Natural killer cell (primary cell): ENCODE measurements at regions not wholly inside any gene's neighbourhood (a gene's known extent, or its start where the extent isn't known, plus 50 kb on each side); places are given as distances from the start of the nearest gene placed in this dataset.

Source experiments
- ATAC-seq, 3 donors: fragments of 150-1000 bp in 2 of 3; fragments of 200-7000 bp in 1 of 3; cut with Tn5 transposase; 1 replicate in 1 of 3; 2 replicates in 2 of 3; pipeline ENCODE4 v1.10.0; 2021; ENCODE audit warnings: mild to moderate bottlenecking in 2 of 3, moderate library complexity in 2 of 3
- DNase-seq, 2 donors: peaks; one replicate each; pipeline versions ENCODE4 v3.0.0 to v3.0.0-alpha.2; 2013 to 2021; ENCODE audit warnings: mixed read lengths in 1 of 2
- H3K27ac ChIP-seq: one replicate; pipeline ENCODE4 v1.5.1; 2013; ENCODE audit warnings: mild to moderate bottlenecking, low read length
- H3K27me3 ChIP-seq: one replicate; pipeline ENCODE4 v1.6.1; 2013; ENCODE audit warnings: low read length; ENCODE audit not compliant: control insufficient read depth, insufficient read depth
- H3K36me3 ChIP-seq: one replicate; pipeline ENCODE4 v1.6.1; 2013; ENCODE audit warnings: low read length; ENCODE audit not compliant: control insufficient read depth, insufficient read depth
- H3K4me1 ChIP-seq: one replicate; pipeline ENCODE4 v1.6.1; 2013; ENCODE audit warnings: low read length; ENCODE audit not compliant: control insufficient read depth, insufficient read depth
- H3K4me3 ChIP-seq: one replicate; pipeline ENCODE4 v1.5.1; 2013; ENCODE audit warnings: low read length
- H3K9me3 ChIP-seq: one replicate; pipeline ENCODE4 v1.6.1; 2013; ENCODE audit warnings: low read length; ENCODE audit not compliant: control insufficient read depth, insufficient read depth
- H3K27ac Mint-ChIP-seq, 2 donors: one replicate each; pipeline ENCODE4 v1.8.0; 2022; ENCODE audit warnings: mild to moderate bottlenecking in 2 of 2, mixed read lengths in 2 of 2, moderate library complexity in 1 of 2
- H3K27me3 Mint-ChIP-seq, 2 donors: one replicate each; pipeline ENCODE4 v1.8.0; 2022; ENCODE audit warnings: low read depth in 2 of 2, mixed read lengths in 2 of 2
- H3K36me3 Mint-ChIP-seq: one replicate; pipeline ENCODE4 v1.8.0; 2022; ENCODE audit warnings: mixed read lengths
- H3K4me1 Mint-ChIP-seq, 2 donors: one replicate each; pipeline ENCODE4 v1.8.0; 2022; ENCODE audit warnings: mixed read lengths in 2 of 2
- H3K4me3 Mint-ChIP-seq: one replicate; pipeline ENCODE4 v1.8.0; 2022; ENCODE audit warnings: mild to moderate bottlenecking, moderate library complexity, mixed read lengths
- H3K9me3 Mint-ChIP-seq, 2 donors: one replicate each; pipeline ENCODE4 v1.8.0; 2022; ENCODE audit warnings: mixed read lengths in 2 of 2
- WGBS: methylation state at CpG from one replicate; pipeline ENCODE4 v1.1.7; 2013; ENCODE audit warnings: missing lambda C conversion rate; ENCODE audit not compliant: insufficient coverage; 5-methylcytosine and 5-hydroxymethylcytosine counted together
- intact Hi-C: fragments of 100-400 bp; cut with micrococcal nuclease; formaldehyde crosslinking; loops from one replicate; pipeline ENCODE4 v1.14.2; 2022
- TF ChIP-seq, protein P1 (sequence below): fragments of 200-600 bp; IDR thresholded peaks from one replicate; pipeline ENCODE4 v1.8.0; 2022; ENCODE audit warnings: antibody characterized with exemption

GRCh38 chr19:27676334-27676733 lies 1536.6 kb downstream of the UQCRFS1 start:
- no peaks in the 10 kb centered on the region for H3K36me3 ChIP-seq
- H3K36me3 Mint-ChIP-seq = peaks cover 7% of the 10 kb centered on the region
- no peaks in the 10 kb centered on the region for H3K27me3 ChIP-seq
- ATAC-seq (no peak), DNase-seq (no peak)
- intact Hi-C loops = no loop called here
- TF ChIP-seq, protein P1, sequence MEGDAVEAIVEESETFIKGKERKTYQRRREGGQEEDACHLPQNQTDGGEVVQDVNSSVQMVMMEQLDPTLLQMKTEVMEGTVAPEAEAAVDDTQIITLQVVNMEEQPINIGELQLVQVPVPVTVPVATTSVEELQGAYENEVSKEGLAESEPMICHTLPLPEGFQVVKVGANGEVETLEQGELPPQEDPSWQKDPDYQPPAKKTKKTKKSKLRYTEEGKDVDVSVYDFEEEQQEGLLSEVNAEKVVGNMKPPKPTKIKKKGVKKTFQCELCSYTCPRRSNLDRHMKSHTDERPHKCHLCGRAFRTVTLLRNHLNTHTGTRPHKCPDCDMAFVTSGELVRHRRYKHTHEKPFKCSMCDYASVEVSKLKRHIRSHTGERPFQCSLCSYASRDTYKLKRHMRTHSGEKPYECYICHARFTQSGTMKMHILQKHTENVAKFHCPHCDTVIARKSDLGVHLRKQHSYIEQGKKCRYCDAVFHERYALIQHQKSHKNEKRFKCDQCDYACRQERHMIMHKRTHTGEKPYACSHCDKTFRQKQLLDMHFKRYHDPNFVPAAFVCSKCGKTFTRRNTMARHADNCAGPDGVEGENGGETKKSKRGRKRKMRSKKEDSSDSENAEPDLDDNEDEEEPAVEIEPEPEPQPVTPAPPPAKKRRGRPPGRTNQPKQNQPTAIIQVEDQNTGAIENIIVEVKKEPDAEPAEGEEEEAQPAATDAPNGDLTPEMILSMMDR = no peak
- H3K27ac ChIP-seq = no peak overlapping the region
- no peaks in the 10 kb centered on the region for H3K27me3 Mint-ChIP-seq
- H3K4me3 Mint-ChIP-seq = no peak overlapping the region
- H3K4me1 Mint-ChIP-seq = no peaks in the 10 kb centered on the region
- peaks cover 5 to 20% of the 10 kb centered on the region in 2 donors for H3K9me3 Mint-ChIP-seq
- 77% methylated on average over 3 of the region's 3 CpGs for WGBS
- H3K4me1 ChIP-seq = no peaks in the 10 kb centered on the region
- H3K9me3 ChIP-seq = peaks cover 32% of the 10 kb centered on the region
- H3K27ac Mint-ChIP-seq = no peak overlapping the region
- H3K4me3 ChIP-seq = no peak overlapping the region

- ATAC-seq = no peak
- no peaks in the 10 kb centered on the region for H3K36me3 ChIP-seq
- H3K4me1 ChIP-seq = no peaks in the 10 kb centered on the region
- Mint-ChIP-seq H3K4me1 (no peaks in the 10 kb centered on the region), H3K4me3 (no peak overlapping the region), H3K27ac (no peak overlapping the region), H3K27me3 (no peaks in the 10 kb centered on the region), H3K9me3 (peaks cover 5 to 20% of the 10 kb centered on the region in 2 donors), H3K36me3 (peaks cover 7% of the 10 kb centered on the region)
- no peak for DNase-seq
- no peaks in the 10 kb centered on the region for H3K27me3 ChIP-seq
- H3K27ac ChIP-seq = no peak overlapping the region
- TF ChIP-seq, protein P1 = no peak
- intact Hi-C loops = no loop called here
- peaks cover 33% of the 10 kb centered on the region for H3K9me3 ChIP-seq
- H3K4me3 ChIP-seq = no peak overlapping the region
- WGBS = 51% methylated on average over 3 of the region's 3 CpGs
Measured at GRCh38 chr19:27675771-27676170, 1537.2 kb downstream of the UQCRFS1 start.

- H3K27ac ChIP-seq = no peak overlapping the region
- 87% methylated on average over 10 of the region's 10 CpGs for WGBS
- DNase-seq (no peak), ATAC-seq (no peak)
- no peak overlapping the region for H3K27ac Mint-ChIP-seq
- H3K4me1 Mint-ChIP-seq = no peaks in the 10 kb centered on the region
- no peaks in the 10 kb centered on the region for H3K27me3 ChIP-seq
- H3K36me3 Mint-ChIP-seq = peaks cover 7% of the 10 kb centered on the region
- H3K4me3 ChIP-seq = no peak overlapping the region
- no peaks in the 10 kb centered on the region for H3K36me3 ChIP-seq
- peaks cover 37% of the 10 kb centered on the region for H3K9me3 ChIP-seq
- H3K4me1 ChIP-seq = no peaks in the 10 kb centered on the region
- TF ChIP-seq, protein P1 = no peak
- H3K9me3 Mint-ChIP-seq = peaks cover 8 to 27% of the 10 kb centered on the region in 2 donors
- intact Hi-C loops = no loop called here
- H3K4me3 Mint-ChIP-seq = no peak overlapping the region
- H3K27me3 Mint-ChIP-seq = no peaks in the 10 kb centered on the region
Measured at GRCh38 chr19:27674701-27675100, 1538.2 kb downstream of the UQCRFS1 start.

GRCh38 chr19:27673986-27674385 lies 1539.0 kb downstream of the UQCRFS1 start:
- TF ChIP-seq, protein P1 = no peak
- no peaks in the 10 kb centered on the region for H3K27me3 Mint-ChIP-seq
- no peaks in the 10 kb centered on the region for H3K27me3 ChIP-seq
- peaks cover 8 to 28% of the 10 kb centered on the region in 2 donors for H3K9me3 Mint-ChIP-seq
- no peak overlapping the region for H3K27ac Mint-ChIP-seq
- ATAC-seq = no peak
- H3K36me3 Mint-ChIP-seq = peaks cover 7% of the 10 kb centered on the region
- DNase-seq = no peak
- no peaks in the 10 kb centered on the region for H3K4me1 ChIP-seq
- H3K27ac ChIP-seq = no peak overlapping the region
- H3K4me3 Mint-ChIP-seq = no peak overlapping the region
- H3K4me1 Mint-ChIP-seq = no peaks in the 10 kb centered on the region
- intact Hi-C loops = no loop called here
- WGBS = 64% methylated on average over 4 of the region's 4 CpGs
- no peaks in the 10 kb centered on the region for H3K36me3 ChIP-seq
- H3K9me3 ChIP-seq = peaks cover 35% of the 10 kb centered on the region
- H3K4me3 ChIP-seq = no peak overlapping the region
